ENCODE measurements at regions not wholly inside any gene's neighbourhood (a gene's known extent, or its start where the extent isn't known, plus 50 kb on each side); places are given as distances from the start of the nearest gene placed in this dataset.

DNA sequence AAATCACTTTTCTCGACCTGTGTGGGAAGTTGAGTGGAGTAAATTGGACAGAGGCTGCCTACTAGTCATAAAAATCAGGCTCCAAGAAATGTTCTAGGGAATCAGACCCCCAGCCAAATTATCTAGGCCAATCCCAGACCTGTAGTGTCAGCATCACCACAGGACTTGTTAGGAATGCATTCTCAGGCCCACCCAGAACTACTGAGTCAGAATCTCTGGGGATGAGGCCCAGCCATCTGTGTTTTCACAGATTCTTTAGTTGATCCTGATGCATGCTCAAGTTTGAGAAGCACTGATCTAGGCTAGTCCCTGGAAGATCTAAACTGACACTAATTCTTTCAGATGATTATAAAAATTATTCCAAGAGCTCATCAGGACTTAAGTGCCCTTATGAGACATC is 434.0 kb upstream of the MEIS1 start (continued):
- TF ChIP-seq, protein P1, sequence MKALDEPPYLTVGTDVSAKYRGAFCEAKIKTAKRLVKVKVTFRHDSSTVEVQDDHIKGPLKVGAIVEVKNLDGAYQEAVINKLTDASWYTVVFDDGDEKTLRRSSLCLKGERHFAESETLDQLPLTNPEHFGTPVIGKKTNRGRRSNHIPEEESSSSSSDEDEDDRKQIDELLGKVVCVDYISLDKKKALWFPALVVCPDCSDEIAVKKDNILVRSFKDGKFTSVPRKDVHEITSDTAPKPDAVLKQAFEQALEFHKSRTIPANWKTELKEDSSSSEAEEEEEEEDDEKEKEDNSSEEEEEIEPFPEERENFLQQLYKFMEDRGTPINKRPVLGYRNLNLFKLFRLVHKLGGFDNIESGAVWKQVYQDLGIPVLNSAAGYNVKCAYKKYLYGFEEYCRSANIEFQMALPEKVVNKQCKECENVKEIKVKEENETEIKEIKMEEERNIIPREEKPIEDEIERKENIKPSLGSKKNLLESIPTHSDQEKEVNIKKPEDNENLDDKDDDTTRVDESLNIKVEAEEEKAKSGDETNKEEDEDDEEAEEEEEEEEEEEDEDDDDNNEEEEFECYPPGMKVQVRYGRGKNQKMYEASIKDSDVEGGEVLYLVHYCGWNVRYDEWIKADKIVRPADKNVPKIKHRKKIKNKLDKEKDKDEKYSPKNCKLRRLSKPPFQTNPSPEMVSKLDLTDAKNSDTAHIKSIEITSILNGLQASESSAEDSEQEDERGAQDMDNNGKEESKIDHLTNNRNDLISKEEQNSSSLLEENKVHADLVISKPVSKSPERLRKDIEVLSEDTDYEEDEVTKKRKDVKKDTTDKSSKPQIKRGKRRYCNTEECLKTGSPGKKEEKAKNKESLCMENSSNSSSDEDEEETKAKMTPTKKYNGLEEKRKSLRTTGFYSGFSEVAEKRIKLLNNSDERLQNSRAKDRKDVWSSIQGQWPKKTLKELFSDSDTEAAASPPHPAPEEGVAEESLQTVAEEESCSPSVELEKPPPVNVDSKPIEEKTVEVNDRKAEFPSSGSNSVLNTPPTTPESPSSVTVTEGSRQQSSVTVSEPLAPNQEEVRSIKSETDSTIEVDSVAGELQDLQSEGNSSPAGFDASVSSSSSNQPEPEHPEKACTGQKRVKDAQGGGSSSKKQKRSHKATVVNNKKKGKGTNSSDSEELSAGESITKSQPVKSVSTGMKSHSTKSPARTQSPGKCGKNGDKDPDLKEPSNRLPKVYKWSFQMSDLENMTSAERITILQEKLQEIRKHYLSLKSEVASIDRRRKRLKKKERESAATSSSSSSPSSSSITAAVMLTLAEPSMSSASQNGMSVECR (CRISPR knock-in tag; IDR thresholded peaks at IDR 0.05; ENCODE audit: borderline replicate concordance): no peak
- TF ChIP-seq JAZF1 (CRISPR knock-in tag; IDR thresholded peaks at IDR 0.05) (no peak), ZNF396 (CRISPR knock-in tag; IDR thresholded peaks at IDR 0.05; ENCODE audit: borderline replicate concordance) (no peak), ATF6 (CRISPR knock-in tag; IDR thresholded peaks at IDR 0.05) (no peak), TEAD1 (CRISPR knock-in tag; IDR thresholded peaks at IDR 0.05) (no peak), ZNF416 (CRISPR knock-in tag; IDR thresholded peaks at IDR 0.05) (no peak), SMAD3 (CRISPR knock-in tag; IDR thresholded peaks at IDR 0.05; ENCODE audit: borderline replicate concordance) (no peak), SOX15 (CRISPR knock-in tag; IDR thresholded peaks at IDR 0.05) (no peak)
- TF ChIP-seq, protein P2, sequence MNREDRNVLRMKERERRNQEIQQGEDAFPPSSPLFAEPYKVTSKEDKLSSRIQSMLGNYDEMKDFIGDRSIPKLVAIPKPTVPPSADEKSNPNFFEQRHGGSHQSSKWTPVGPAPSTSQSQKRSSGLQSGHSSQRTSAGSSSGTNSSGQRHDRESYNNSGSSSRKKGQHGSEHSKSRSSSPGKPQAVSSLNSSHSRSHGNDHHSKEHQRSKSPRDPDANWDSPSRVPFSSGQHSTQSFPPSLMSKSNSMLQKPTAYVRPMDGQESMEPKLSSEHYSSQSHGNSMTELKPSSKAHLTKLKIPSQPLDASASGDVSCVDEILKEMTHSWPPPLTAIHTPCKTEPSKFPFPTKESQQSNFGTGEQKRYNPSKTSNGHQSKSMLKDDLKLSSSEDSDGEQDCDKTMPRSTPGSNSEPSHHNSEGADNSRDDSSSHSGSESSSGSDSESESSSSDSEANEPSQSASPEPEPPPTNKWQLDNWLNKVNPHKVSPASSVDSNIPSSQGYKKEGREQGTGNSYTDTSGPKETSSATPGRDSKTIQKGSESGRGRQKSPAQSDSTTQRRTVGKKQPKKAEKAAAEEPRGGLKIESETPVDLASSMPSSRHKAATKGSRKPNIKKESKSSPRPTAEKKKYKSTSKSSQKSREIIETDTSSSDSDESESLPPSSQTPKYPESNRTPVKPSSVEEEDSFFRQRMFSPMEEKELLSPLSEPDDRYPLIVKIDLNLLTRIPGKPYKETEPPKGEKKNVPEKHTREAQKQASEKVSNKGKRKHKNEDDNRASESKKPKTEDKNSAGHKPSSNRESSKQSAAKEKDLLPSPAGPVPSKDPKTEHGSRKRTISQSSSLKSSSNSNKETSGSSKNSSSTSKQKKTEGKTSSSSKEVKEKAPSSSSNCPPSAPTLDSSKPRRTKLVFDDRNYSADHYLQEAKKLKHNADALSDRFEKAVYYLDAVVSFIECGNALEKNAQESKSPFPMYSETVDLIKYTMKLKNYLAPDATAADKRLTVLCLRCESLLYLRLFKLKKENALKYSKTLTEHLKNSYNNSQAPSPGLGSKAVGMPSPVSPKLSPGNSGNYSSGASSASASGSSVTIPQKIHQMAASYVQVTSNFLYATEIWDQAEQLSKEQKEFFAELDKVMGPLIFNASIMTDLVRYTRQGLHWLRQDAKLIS (CRISPR knock-in tag; IDR thresholded peaks at IDR 0.05; ENCODE audit: borderline replicate concordance): no peak
- TF ChIP-seq, protein P3, sequence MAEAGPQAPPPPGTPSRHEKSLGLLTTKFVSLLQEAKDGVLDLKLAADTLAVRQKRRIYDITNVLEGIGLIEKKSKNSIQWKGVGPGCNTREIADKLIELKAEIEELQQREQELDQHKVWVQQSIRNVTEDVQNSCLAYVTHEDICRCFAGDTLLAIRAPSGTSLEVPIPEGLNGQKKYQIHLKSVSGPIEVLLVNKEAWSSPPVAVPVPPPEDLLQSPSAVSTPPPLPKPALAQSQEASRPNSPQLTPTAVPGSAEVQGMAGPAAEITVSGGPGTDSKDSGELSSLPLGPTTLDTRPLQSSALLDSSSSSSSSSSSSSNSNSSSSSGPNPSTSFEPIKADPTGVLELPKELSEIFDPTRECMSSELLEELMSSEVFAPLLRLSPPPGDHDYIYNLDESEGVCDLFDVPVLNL (CRISPR knock-in tag; IDR thresholded peaks at IDR 0.05; ENCODE audit: borderline replicate concordance, low read depth): no peak

- Mint-ChIP-seq H3K9me3 (no peaks in the 10 kb centered on the region), H3K27ac (no peak overlapping the region), H3K4me1 (no peaks in the 10 kb centered on the region), H3K4me3 (no peak overlapping the region), H3K27me3 (ENCODE audit: low read depth) (no peaks in the 10 kb centered on the region; the same call in none of the 2 replicates), H3K36me3 (no peaks in the 10 kb centered on the region)
- CTCF ChIA-PET: interaction anchor here (0.6 to 2.1 kb wide), 5 partner anchors 8 to 252 kb away, joined by 3 to 5 read pairs (median 3); no protein-coding TSS in a partner anchor
- ATAC-seq (no peak), DNase-seq (ENCODE audit: low spot score) (no peak)
- TF ChIP-seq, protein P4, sequence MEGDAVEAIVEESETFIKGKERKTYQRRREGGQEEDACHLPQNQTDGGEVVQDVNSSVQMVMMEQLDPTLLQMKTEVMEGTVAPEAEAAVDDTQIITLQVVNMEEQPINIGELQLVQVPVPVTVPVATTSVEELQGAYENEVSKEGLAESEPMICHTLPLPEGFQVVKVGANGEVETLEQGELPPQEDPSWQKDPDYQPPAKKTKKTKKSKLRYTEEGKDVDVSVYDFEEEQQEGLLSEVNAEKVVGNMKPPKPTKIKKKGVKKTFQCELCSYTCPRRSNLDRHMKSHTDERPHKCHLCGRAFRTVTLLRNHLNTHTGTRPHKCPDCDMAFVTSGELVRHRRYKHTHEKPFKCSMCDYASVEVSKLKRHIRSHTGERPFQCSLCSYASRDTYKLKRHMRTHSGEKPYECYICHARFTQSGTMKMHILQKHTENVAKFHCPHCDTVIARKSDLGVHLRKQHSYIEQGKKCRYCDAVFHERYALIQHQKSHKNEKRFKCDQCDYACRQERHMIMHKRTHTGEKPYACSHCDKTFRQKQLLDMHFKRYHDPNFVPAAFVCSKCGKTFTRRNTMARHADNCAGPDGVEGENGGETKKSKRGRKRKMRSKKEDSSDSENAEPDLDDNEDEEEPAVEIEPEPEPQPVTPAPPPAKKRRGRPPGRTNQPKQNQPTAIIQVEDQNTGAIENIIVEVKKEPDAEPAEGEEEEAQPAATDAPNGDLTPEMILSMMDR (IDR thresholded peaks at IDR 0.05): no peak
- TF ChIP-seq, protein P5, sequence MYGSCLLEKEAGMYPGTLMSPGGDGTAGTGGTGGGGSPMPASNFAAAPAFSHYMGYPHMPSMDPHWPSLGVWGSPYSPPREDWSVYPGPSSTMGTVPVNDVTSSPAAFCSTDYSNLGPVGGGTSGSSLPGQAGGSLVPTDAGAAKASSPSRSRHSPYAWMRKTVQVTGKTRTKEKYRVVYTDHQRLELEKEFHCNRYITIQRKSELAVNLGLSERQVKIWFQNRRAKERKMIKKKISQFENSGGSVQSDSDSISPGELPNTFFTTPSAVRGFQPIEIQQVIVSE (CRISPR knock-in tag; IDR thresholded peaks at IDR 0.05; ENCODE audit: borderline replicate concordance): no peak
- TF ChIP-seq FOXP1 (CRISPR knock-in tag; IDR thresholded peaks at IDR 0.05; ENCODE audit: borderline replicate concordance) (no peak), GRHL2 (CRISPR knock-in tag; IDR thresholded peaks at IDR 0.05; ENCODE audit: insufficient replicate concordance, severe bottlenecking) (no peak), GTF2I (CRISPR knock-in tag; conservative IDR thresholded peaks at IDR 0.05) (no peak), ZSCAN18 (CRISPR knock-in tag; IDR thresholded peaks at IDR 0.05) (no peak)
- TF ChIP-seq, protein P6, sequence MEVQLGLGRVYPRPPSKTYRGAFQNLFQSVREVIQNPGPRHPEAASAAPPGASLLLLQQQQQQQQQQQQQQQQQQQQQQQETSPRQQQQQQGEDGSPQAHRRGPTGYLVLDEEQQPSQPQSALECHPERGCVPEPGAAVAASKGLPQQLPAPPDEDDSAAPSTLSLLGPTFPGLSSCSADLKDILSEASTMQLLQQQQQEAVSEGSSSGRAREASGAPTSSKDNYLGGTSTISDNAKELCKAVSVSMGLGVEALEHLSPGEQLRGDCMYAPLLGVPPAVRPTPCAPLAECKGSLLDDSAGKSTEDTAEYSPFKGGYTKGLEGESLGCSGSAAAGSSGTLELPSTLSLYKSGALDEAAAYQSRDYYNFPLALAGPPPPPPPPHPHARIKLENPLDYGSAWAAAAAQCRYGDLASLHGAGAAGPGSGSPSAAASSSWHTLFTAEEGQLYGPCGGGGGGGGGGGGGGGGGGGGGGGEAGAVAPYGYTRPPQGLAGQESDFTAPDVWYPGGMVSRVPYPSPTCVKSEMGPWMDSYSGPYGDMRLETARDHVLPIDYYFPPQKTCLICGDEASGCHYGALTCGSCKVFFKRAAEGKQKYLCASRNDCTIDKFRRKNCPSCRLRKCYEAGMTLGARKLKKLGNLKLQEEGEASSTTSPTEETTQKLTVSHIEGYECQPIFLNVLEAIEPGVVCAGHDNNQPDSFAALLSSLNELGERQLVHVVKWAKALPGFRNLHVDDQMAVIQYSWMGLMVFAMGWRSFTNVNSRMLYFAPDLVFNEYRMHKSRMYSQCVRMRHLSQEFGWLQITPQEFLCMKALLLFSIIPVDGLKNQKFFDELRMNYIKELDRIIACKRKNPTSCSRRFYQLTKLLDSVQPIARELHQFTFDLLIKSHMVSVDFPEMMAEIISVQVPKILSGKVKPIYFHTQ (CRISPR knock-in tag; IDR thresholded peaks at IDR 0.05): no peak
- POLR2A ChIA-PET: no interaction called here
Measured at GRCh38 chr2:65999796-66000195, 435.1 kb upstream of the MEIS1 start.

Measured in WTC11 (cell line).